ENCODE measurements at regions not wholly inside any gene's neighbourhood (a gene's known extent, or its start where the extent isn't known, plus 50 kb on each side); places are given as distances from the start of the nearest gene placed in this dataset.

DNA sequence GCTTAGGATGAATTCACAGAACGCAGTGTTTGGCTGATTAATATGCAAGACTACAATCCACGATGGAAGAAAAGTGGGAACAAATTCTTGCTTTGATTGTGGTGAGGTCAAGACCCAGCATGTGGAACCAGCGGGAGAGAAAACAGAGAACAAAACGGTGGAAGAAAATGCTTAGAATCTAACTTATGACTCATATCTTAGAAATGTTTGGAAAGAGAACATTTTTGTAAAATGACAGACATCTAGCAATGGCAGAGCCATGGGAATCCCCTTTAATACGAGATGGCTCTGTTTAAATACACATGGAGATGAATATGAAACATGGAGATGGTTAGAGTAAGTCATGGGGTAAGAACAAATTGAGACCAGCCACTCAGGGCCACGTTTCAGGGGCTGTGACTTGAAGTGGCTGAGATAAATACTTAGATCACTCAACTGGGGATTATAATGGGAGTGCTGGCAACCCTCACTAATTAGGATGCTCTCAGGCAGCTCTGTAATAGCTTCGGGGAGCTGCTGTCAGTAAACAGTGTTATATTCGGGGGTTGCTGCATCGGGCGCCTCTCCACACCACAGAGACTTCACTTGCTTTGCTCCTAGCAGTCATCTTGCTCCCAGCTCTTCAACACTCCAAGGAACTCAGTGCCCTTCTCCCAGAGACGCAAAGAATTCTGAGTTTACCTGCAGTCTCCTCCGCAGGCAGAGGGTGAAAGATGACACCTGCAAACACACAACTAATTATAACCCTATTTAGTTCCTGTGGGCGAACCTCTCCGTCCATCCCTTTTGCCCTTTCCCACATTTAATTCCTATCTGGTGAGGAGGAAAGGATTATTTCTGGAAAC lies 68.0 kb upstream of the ONECUT1 start:
- TF ChIP-seq, protein P1, sequence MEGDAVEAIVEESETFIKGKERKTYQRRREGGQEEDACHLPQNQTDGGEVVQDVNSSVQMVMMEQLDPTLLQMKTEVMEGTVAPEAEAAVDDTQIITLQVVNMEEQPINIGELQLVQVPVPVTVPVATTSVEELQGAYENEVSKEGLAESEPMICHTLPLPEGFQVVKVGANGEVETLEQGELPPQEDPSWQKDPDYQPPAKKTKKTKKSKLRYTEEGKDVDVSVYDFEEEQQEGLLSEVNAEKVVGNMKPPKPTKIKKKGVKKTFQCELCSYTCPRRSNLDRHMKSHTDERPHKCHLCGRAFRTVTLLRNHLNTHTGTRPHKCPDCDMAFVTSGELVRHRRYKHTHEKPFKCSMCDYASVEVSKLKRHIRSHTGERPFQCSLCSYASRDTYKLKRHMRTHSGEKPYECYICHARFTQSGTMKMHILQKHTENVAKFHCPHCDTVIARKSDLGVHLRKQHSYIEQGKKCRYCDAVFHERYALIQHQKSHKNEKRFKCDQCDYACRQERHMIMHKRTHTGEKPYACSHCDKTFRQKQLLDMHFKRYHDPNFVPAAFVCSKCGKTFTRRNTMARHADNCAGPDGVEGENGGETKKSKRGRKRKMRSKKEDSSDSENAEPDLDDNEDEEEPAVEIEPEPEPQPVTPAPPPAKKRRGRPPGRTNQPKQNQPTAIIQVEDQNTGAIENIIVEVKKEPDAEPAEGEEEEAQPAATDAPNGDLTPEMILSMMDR (IDR thresholded peaks at IDR 0.05; ENCODE audit: low read depth, low read length) = no peak
- no peak for TF ChIP-seq EZH2phosphoT487 (IDR thresholded peaks at IDR 0.05; ENCODE audit: low read depth)
